Inflammatory macrophage (primary cell): ENCODE measurements at regions not wholly inside any gene's neighbourhood (a gene's known extent, or its start where the extent isn't known, plus 50 kb on each side); places are given as distances from the start of the nearest gene placed in this dataset.
"Not testable (repeated sequence)": the region's sequence is repeated elsewhere in the genome, so short reads cannot be mapped to it uniquely, and the experiment has no call there.

Experiments used
- DNase-seq, 2 donors: peaks; one replicate each; pipeline ENCODE4 v3.0.0-alpha.2; 2020 to 2022

- DNase-seq = peak; percentile 51 to 52
Observed at GRCh38 chrX:40411340-40412111, 169.2 kb upstream of the ATP6AP2 start.

- no peak for DNase-seq
Observed at GRCh38 chrX:40410859-40411258, 169.9 kb upstream of the ATP6AP2 start.

- peak; percentile 29 to 52 for DNase-seq
Observed at GRCh38 chrX:40406330-40406859, 174.4 kb upstream of the ATP6AP2 start.

GRCh38 chrX:40405399-40405798 lies 175.4 kb upstream of the ATP6AP2 start:
- DNase-seq = no peak

- DNase-seq = no peak
Observed at GRCh38 chrX:40403757-40404156, 177.0 kb upstream of the ATP6AP2 start.

- peak; percentile 22 to 69 for DNase-seq
Observed at GRCh38 chrX:40402831-40403533, 177.8 kb upstream of the ATP6AP2 start.

GRCh38 chrX:40395102-40395501 lies 185.7 kb upstream of the ATP6AP2 start:
- DNase-seq = no peak

DNA sequence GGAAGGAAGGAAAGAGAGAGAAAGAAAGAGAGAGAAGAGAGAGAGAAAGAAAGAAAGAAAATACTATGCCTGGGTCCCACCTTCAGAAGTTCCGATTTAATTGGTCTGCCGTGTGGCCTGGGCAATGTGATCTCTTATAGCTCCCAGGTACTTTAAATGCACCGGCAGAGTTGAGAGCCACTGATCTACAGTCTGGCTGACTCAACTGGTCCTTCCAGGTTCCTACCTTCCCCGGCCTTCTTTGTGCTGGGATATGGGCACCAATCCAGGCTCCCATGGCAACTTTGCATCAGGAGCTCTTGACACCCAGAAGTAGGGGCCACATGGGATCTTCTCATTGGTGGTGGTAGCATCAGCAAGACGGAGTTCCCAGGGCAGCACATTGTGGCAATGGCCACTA lies 186.5 kb upstream of the ATP6AP2 start:
- DNase-seq = no peak

DNA sequence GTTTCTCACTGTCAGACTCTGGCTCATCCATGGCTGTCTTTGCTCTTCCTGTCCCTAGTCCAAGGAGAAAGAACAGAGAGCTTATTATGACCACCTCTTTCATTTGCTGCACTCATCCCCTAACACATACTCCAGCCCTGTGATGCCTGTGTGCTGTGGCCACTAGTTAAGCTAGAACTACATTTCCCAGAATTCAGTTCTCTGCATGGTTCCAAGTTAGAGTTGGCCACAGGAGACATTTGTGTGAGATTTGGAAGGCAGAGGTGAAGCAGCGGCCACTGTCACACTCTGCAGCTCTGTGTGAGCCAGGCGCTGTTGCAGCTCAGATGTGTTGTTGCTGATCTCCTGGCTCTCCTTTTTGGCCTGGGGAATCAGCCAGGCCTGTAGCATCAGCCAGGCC lies 188.2 kb upstream of the ATP6AP2 start:
- DNase-seq = no peak

GRCh38 chrX:40391662-40392061 lies 189.1 kb upstream of the ATP6AP2 start:
- peak in 1 of 2 donors; percentile 13 for DNase-seq

GRCh38 chrX:40389555-40389954 lies 191.2 kb upstream of the ATP6AP2 start:
- DNase-seq = no peak

DNA sequence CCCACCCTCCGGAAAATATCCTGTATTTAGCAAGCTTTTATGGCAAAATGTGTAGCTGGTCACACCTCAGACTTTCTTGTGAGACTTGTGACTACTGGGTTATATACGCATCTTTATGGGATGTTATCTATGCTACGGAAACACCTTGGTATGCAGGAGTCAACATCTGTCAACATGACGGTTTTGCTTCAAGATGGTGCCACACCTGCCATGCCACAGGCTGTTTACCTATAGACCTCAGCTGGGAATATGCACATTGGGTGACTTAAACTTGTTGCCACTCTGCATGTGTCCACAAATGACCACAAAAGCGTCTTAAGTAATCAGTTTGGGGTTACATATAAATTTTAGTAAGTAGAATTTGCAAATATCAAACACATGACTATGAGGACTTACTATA lies 192.3 kb upstream of the ATP6AP2 start:
- no peak for DNase-seq

- DNase-seq = not testable (repeated sequence)
Observed at GRCh38 chrX:40387869-40388268, 192.9 kb upstream of the ATP6AP2 start.

- DNase-seq = not testable (repeated sequence)
Observed at GRCh38 chrX:40387311-40387710, 193.5 kb upstream of the ATP6AP2 start.

DNA sequence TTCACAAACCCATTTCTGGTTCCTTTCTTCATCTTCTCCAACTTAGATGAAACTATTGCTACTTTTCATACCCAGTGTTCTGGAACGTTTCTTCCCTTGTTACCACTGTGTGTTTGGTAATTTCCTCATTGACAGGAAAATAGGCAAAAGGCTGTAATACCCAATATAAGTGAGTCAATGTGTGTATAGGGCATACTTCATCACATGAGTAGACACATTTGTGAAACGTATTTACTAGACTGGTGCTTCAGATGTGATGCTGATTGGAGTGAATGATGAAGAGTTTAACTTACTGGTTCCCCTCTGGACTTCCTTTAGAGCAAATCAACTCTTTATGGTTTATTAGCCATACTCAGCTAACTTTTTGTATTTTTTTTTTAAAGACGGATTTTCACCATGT lies 195.1 kb upstream of the ATP6AP2 start:
- peak; percentile 15 to 71 for DNase-seq

- peak; percentile 44 to 45 for DNase-seq
Observed at GRCh38 chrX:40385256-40385655, 195.5 kb upstream of the ATP6AP2 start.

- DNase-seq = no peak
Observed at GRCh38 chrX:40383969-40384368, 196.8 kb upstream of the ATP6AP2 start.

DNA sequence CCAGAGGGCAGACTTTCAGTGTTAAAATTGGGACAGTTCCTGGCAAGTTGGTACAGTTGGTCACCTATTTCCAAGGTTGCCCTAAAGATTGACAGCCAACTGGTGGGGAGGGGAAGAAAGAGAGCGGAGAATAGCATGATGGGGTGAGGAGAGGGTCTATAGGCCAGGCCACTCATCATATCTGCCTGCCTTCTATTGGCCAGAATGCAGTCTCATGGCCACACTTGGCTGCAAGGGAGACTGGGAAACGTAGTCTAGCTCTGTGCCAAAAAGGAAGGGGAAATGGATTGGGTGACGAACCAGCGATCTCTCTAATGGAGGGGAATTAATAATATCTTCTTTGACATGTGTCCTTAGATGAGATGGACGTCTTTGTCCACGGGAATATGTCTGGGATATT lies 197.4 kb upstream of the ATP6AP2 start:
- no peak for DNase-seq

DNA sequence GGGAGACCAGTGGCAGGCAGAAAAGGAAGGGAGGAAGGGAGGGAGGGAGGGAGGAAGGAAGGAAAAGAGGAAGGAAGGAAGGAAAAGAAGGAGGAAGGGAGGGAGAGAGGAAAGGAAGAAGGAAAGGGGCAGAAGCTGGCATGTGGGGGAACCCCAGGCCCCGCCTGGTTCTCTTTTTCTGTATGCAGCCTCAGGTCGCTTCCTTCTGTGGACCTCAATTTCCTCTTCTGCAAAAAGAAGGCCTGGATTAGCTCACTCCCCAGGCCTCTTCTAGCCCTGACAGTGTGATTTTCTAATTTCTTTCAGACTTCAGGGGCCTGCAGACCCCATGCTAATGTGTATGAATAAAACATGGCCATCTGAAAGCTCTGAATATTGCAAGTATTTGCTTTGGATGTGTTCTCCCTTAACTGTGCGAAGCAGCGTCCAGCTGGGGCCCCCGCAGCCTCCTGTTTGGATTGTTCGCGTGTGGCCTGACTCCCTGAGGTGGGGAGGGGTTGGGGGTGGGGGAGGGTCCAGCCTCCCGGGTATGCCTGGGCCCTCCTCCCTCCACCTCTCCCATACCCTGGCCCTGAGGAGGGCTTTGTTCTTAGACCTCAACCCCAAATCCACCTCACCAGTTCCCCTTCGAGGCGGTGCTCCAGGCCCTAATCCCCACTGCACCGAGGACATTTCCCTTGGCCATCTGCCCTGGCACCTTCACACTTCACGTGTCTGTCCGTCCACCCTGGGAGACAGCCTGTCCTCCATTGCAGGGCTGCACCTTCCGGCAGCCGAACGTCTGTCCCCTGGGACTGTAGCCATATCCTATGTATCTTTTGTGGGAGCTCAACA lies 199.9 kb upstream of the ATP6AP2 start:
- DNase-seq = peak; percentile 60 to 68

DNA sequence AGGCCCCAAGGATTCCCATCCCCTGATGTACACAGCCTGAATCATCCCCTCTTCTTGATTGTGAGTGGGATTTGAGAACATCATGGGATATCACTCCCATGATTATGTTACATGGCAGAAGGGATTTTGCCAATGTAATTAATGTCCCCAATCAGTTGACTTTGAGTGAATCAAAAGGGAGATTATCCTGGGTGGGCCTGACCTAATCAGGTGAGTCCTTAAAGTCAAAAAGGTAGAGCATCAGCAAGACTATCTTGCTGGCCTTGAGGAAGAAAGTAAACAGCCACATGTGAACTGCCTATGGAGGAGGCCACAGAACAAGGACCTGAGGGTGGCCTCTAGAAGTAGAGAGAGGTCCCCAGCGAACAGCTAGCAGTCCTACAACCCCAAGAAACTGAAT lies 203.1 kb upstream of the ATP6AP2 start:
- DNase-seq = no peak

DNA sequence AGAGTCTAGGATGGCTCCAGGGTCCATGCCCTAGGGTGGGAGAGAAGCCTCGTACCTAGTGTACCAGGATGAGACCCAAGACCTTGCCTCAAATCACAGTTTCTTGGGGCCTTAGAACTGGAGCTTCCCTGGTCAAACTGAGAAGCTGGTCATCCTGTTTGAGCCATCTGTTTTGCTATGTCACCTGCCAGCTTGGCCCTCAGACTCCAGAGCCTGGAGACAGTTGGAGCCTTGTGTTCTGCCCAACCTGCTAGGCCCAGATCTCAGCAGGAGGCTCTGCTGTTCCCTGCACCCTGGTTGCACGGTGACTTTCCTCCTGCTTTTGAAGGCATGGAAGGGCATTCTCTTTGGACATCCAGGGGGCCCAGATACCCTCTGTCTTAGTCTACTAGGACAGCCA lies 206.3 kb upstream of the ATP6AP2 start:
- DNase-seq = no peak

GRCh38 chrX:40373641-40374040 lies 207.1 kb upstream of the ATP6AP2 start:
- DNase-seq = no peak

DNA sequence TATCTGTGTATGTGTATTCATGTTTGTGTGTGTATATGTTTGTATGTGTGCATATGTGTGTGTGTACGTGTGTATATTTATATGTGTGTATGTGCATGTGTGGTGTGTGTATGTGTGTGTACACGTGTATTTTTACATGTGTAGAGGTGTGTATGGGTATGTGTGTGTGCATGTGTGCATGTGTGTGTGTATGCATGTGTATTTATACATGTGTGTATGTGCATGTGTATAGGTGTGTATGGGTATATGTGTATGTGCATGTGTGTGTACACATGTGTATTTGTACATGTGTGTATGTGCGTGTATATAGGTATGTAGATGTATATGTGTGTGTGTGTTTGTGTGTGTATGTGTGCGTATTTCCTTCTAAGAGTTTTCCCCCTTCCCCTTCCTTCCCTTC lies 207.7 kb upstream of the ATP6AP2 start:
- no peak for DNase-seq
